ENCODE measurements at regions not wholly inside any gene's neighbourhood (a gene's known extent, or its start where the extent isn't known, plus 50 kb on each side); places are given as distances from the start of the nearest gene placed in this dataset.

- H3K4me3 ChIP-seq, result no peak overlapping the region
- H3K36me3 ChIP-seq, result no peaks in the 10 kb centered on the region
- intact Hi-C loops (cut with DNase I; ENCODE audit: low total_unique reads), result no loop called here
Measured at GRCh38 chr13:55632402-55632801, 1508.3 kb upstream of the PRR20A start.

DNA sequence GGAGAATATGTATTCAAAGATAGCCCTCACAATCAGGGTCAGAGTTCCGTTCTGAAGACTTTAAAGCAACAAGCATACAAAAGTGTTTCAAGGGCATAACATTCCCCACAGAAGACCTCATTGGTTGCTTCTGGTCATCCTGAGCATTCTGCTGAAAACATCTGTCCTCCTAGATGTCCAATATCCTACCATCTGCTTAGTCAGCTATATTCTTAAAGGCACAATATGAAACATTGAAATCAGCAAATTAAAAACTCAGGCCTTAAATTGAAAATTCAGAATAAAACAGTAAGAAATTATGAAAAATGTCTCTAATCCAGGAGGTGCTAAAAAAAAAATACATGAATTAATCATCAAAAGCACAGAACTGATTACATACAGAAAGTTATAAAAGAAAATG is 1491.2 kb upstream of the PRR20A start:
- no peak for DNase-seq
- TF ChIP-seq EP300 (IDR thresholded peaks at IDR 0.05) (no peak), POLR2A (IDR thresholded peaks at IDR 0.05) (no peak), POLR2AphosphoS5 (IDR thresholded peaks at IDR 0.05) (no peak)
- TF ChIP-seq, protein P1, sequence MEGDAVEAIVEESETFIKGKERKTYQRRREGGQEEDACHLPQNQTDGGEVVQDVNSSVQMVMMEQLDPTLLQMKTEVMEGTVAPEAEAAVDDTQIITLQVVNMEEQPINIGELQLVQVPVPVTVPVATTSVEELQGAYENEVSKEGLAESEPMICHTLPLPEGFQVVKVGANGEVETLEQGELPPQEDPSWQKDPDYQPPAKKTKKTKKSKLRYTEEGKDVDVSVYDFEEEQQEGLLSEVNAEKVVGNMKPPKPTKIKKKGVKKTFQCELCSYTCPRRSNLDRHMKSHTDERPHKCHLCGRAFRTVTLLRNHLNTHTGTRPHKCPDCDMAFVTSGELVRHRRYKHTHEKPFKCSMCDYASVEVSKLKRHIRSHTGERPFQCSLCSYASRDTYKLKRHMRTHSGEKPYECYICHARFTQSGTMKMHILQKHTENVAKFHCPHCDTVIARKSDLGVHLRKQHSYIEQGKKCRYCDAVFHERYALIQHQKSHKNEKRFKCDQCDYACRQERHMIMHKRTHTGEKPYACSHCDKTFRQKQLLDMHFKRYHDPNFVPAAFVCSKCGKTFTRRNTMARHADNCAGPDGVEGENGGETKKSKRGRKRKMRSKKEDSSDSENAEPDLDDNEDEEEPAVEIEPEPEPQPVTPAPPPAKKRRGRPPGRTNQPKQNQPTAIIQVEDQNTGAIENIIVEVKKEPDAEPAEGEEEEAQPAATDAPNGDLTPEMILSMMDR (IDR thresholded peaks at IDR 0.05), result no peak
- no peak overlapping the region for H3K4me3 ChIP-seq
- 49 to 82% (median 59%) methylated on average over 1 of the region's 1 CpG for WGBS, 5 donors
- no peaks in the 10 kb centered on the region for H3K36me3 ChIP-seq
- intact Hi-C loops (cut with DNase I; ENCODE audit: low total_unique reads), result no loop called here
- H3K27me3 ChIP-seq, result no peaks in the 10 kb centered on the region
- H3K27ac ChIP-seq, result no peak overlapping the region
- H3K9me3 ChIP-seq, result no peaks in the 10 kb centered on the region
- no peaks in the 10 kb centered on the region for H3K4me1 ChIP-seq

More at GRCh38 chr13:55632402-55632801, 1508.3 kb upstream of the PRR20A start:
- peaks cover 0 to 25% (median 9%) of the 10 kb centered on the region in 4 donors for H3K9me3 ChIP-seq
- TF ChIP-seq, protein P1 (IDR thresholded peaks at IDR 0.05), result no peak
- no peak for TF ChIP-seq POLR2AphosphoS5 (IDR thresholded peaks at IDR 0.05)
- TF ChIP-seq EP300 (IDR thresholded peaks at IDR 0.05), result no peak
- no peak for TF ChIP-seq POLR2A (IDR thresholded peaks at IDR 0.05)
- no peak overlapping the region for H3K27ac ChIP-seq
- DNase-seq, result no peak
- no peaks in the 10 kb centered on the region for H3K4me1 ChIP-seq
- H3K27me3 ChIP-seq, result no peaks in the 10 kb centered on the region

GRCh38 chr13:55652657-55653056 is 1488.1 kb upstream of the PRR20A start:
- Histone ChIP-seq H3K36me3 (no peaks in the 10 kb centered on the region), H3K9me3 (no peaks in the 10 kb centered on the region), H3K4me3 (no peak overlapping the region), H3K4me1 (no peaks in the 10 kb centered on the region), H3K27ac (no peak overlapping the region), H3K27me3 (no peaks in the 10 kb centered on the region)
- DNase-seq, result no peak
- intact Hi-C loops (cut with DNase I; ENCODE audit: low total_unique reads), result no loop called here
- TF ChIP-seq POLR2A (IDR thresholded peaks at IDR 0.05) (no peak), POLR2AphosphoS5 (IDR thresholded peaks at IDR 0.05) (no peak), EP300 (IDR thresholded peaks at IDR 0.05) (no peak)
- TF ChIP-seq, protein P1 (IDR thresholded peaks at IDR 0.05), result no peak
- WGBS, 5 donors, result 82 to 88% (median 83%) methylated on average over 5 of the region's 5 CpGs

- intact Hi-C loops (cut with DNase I; ENCODE audit: low total_unique reads), result no loop called here
Measured at GRCh38 chr13:55653497-55653896, 1487.2 kb upstream of the PRR20A start.

More at GRCh38 chr13:55653497-55653896, 1487.2 kb upstream of the PRR20A start:
- Histone ChIP-seq H3K4me3 (no peak overlapping the region), H3K9me3 (no peaks in the 10 kb centered on the region), H3K36me3 (no peaks in the 10 kb centered on the region), H3K27me3 (no peaks in the 10 kb centered on the region), H3K4me1 (no peaks in the 10 kb centered on the region), H3K27ac (no peak overlapping the region)
- DNase-seq, result no peak
- TF ChIP-seq POLR2AphosphoS5 (IDR thresholded peaks at IDR 0.05) (no peak), POLR2A (IDR thresholded peaks at IDR 0.05) (no peak), EP300 (IDR thresholded peaks at IDR 0.05) (no peak)
- TF ChIP-seq, protein P1 (IDR thresholded peaks at IDR 0.05), result no peak
- 33 to 45% (median 41%) methylated on average over 3 of the region's 3 CpGs for WGBS, 5 donors

Measured in stomach (tissue), 8 donors.